Endothelial cell of umbilical vein (primary cell): ENCODE measurements at regions not wholly inside any gene's neighbourhood (a gene's known extent, or its start where the extent isn't known, plus 50 kb on each side); places are given as distances from the start of the nearest gene placed in this dataset.

ENCODE experiments used
- BruUV-seq: library from RNA; stranded (reverse); fragments of 400-500 nt; replicated peaks from 2 replicates; lab custom pipeline; 2021; lab: Mats Ljungman, UMichigan
- CTCF ChIA-PET: fragments of 300-600, 350-600 bp; sonication (Branson Sonifier 250); formaldehyde crosslinking; loops from one replicate; lab custom pipeline; 2021; ENCODE audit warnings: antibody characterized with exemption, inconsistent platforms; lab: Charles Lee
- POLR2A ChIA-PET: fragments of 300-600, 350-600 bp; sonication (Branson Sonifier 250); formaldehyde crosslinking; loops from one replicate; lab custom pipeline; 2021; ENCODE audit warnings: antibody characterized with exemption, inconsistent platforms; lab: Charles Lee
- DNase-seq: peaks from one replicate; pipeline ENCODE4 v3.0.0-alpha.2; 2011; ENCODE audit warnings: low read depth, low spot score
- FAIRE-seq: peaks from 2 replicates; lab custom pipeline; 2011; peaks lifted over from hg19 to GRCh38; lab: Jason Lieb, UNC
- H2AFZ ChIP-seq: 2 replicates; pipeline ENCODE4 v1.6.0; 2012; ENCODE audit warnings: low read depth, low read length, control low read depth, inconsistent platforms
- H3K27ac ChIP-seq: 2 replicates; pipeline ENCODE4 v1.5.1; 2011; ENCODE audit warnings: low read depth, mild to moderate bottlenecking, control low read depth, low read length, moderate library complexity; ENCODE audit not compliant: insufficient read depth
- H3K27me3 ChIP-seq, 2 experiments: 2 replicates each; pipeline versions ENCODE4 v1.6.0 to v1.6.1; 2011; ENCODE audit warnings: low read length in 2 of 2, mixed read lengths in 1 of 2; ENCODE audit not compliant: control insufficient read depth in 2 of 2, insufficient read depth in 2 of 2
- H3K36me3 ChIP-seq, 2 experiments: 2 replicates in 1 of 2; 3 replicates in 1 of 2; pipeline ENCODE4 v1.5.1; 2011; ENCODE audit warnings: low read length in 2 of 2, mild to moderate bottlenecking in 1 of 2, moderate library complexity in 1 of 2; ENCODE audit not compliant: control insufficient read depth in 2 of 2, insufficient read depth in 2 of 2; ENCODE audit errors: extremely low read depth in 1 of 2
- H3K4me1 ChIP-seq: 3 replicates; pipeline ENCODE4 v1.5.1; 2011; ENCODE audit warnings: mild to moderate bottlenecking, low read length; ENCODE audit not compliant: control insufficient read depth, insufficient read depth; ENCODE audit errors: extremely low read depth
- H3K4me2 ChIP-seq: 2 replicates; pipeline ENCODE4 v1.6.1; 2011; ENCODE audit warnings: low read length, control low read depth, mixed read lengths; ENCODE audit not compliant: insufficient read depth
- H3K4me3 ChIP-seq, 3 experiments: fragments of 200-600 bp in 1 of 3; sonication (generic), shearing (Covaris generic) in 1 of 3; replicated peaks in 1 of 3; 2 replicates each; pipeline ENCODE4 v1.5.1; 2011 to 2016; ENCODE audit warnings: control low read depth in 3 of 3, low read length in 3 of 3, mild to moderate bottlenecking in 2 of 3, inconsistent platforms in 1 of 3, low read depth in 1 of 3, moderate library complexity in 1 of 3; ENCODE audit not compliant: insufficient read depth in 1 of 3
- H3K79me2 ChIP-seq: 2 replicates; pipeline ENCODE4 v1.6.0; 2012; ENCODE audit warnings: low read length, inconsistent platforms; ENCODE audit not compliant: control insufficient read depth, insufficient read depth
- H3K9ac ChIP-seq: replicated peaks from 2 replicates; pipeline ENCODE3; 2011; ENCODE audit warnings: low read length, control low read depth; ENCODE audit not compliant: insufficient read depth; ENCODE audit errors: extremely low read depth
- H3K9me1 ChIP-seq: replicated peaks from 3 replicates; pipeline ENCODE4 v1.6.0; 2011; ENCODE audit warnings: mild to moderate bottlenecking, low read length; ENCODE audit not compliant: control insufficient read depth, insufficient read depth; ENCODE audit errors: extremely low read depth
- H3K9me3 ChIP-seq: replicated peaks from 2 replicates; pipeline ENCODE4 v1.5.1; 2012; ENCODE audit warnings: low read length, inconsistent platforms; ENCODE audit not compliant: control insufficient read depth, insufficient read depth
- H4K20me1 ChIP-seq: replicated peaks from 2 replicates; pipeline ENCODE3; 2011; ENCODE audit warnings: mild to moderate bottlenecking, low read length; ENCODE audit not compliant: control insufficient read depth, insufficient read depth; ENCODE audit errors: extremely low read depth
- CTCF ChIP-seq, 2 donors: IDR thresholded peaks; 1 replicate in 1 of 2; 2 replicates in 1 of 2; pipeline ENCODE4 v1.5.1; 2011; ENCODE audit warnings: low read length in 2 of 2, mild to moderate bottlenecking in 2 of 2, moderate library complexity in 2 of 2, control low read depth in 1 of 2, inconsistent platforms in 1 of 2, low read depth in 1 of 2; ENCODE audit not compliant: insufficient read depth in 1 of 2; ENCODE audit errors: extremely low read depth in 1 of 2
- EZH2 ChIP-seq: IDR thresholded peaks from 2 replicates; pipeline ENCODE4 v1.6.1; 2012; ENCODE audit warnings: borderline replicate concordance, low read depth, mild to moderate bottlenecking, moderate library complexity, low read length, inconsistent platforms; ENCODE audit not compliant: severe bottlenecking
- FOS ChIP-seq: IDR thresholded peaks from 2 replicates; pipeline ENCODE4 v1.6.1; 2011; ENCODE audit warnings: mild to moderate bottlenecking, low read length, moderate library complexity, borderline replicate concordance; ENCODE audit not compliant: insufficient read depth
- GATA2 ChIP-seq: IDR thresholded peaks from 2 replicates; pipeline ENCODE4 v1.7.0; 2011; ENCODE audit warnings: low read depth, mild to moderate bottlenecking, moderate library complexity, mixed read lengths, low read length; ENCODE audit not compliant: insufficient read length, insufficient read depth
- JUN ChIP-seq: IDR thresholded peaks from 2 replicates; pipeline ENCODE4 v1.6.1; 2011; ENCODE audit warnings: borderline replicate concordance, low read depth; ENCODE audit not compliant: insufficient read length, insufficient read depth
- MYC ChIP-seq: IDR thresholded peaks from one replicate; pipeline ENCODE4 v1.6.1; 2011; ENCODE audit warnings: mild to moderate bottlenecking, low read depth, low read length
- POLR2A ChIP-seq: IDR thresholded peaks from 2 replicates; pipeline ENCODE4 v1.6.1; 2012; ENCODE audit warnings: low read depth, mild to moderate bottlenecking, control low read depth, low read length
- POLR2AphosphoS5 ChIP-seq: IDR thresholded peaks from 2 replicates; pipeline ENCODE4 v1.6.1; 2012; ENCODE audit warnings: low read depth, mild to moderate bottlenecking, control low read depth, low read length, moderate library complexity; ENCODE audit not compliant: insufficient read depth
- dilution Hi-C: fragments of 300-500 bp; cut with MboI; formaldehyde crosslinking; loops from one replicate; pipeline ENCODE4 v1.15.0; 2019; ENCODE audit warnings: low sequenced_read_pairs; ENCODE audit not compliant: extremely low pct_ligation_motif_present
- intact Hi-C: fragments of 100-400 bp; cut with micrococcal nuclease; formaldehyde crosslinking; loops from one replicate; pipeline ENCODE4 v1.10.0; 2022
- TF ChIP-seq, protein P1 (sequence below): IDR thresholded peaks from 2 replicates; pipeline ENCODE4 v1.6.1; 2011; ENCODE audit not compliant: insufficient read depth, insufficient read length

DNA sequence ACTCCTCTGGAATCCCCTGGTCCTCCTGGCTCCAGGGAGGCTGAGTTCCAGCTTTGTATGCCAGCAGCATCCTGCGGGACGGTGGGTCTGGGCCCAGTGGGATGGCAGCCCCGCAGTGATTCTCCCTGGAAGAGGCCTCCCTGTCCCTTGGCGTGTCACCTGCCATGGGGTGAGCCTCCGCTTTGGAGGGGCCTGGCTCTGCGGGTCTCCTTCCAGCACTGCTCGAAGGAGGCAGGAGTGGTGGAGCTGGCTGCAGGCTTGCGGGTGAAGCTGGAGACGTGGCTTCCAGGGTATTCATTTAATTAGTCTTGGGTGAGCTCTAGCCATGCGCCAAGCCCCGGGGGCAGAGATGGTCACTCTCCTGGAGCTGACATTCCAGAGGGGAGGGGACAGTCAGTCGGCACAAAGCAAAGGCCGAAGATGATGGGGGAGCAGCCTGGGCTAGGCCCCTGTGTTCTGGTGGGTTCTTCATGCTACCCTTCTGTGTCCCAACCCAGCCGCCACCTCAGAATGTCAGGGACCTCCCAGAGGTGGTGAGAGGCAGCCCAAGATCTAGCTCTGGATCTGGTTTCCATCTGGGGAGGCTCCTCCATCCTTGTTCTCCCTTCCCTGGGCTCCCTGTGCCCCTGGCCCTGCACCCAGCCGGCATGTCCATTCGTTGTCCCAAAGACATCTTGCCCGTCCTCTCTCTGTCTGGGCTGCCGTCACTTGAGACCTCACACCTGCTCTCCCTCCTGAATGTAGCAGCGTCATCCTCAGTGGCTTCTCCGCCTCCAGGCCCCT is 1332.5 kb downstream of the BRD1 start:
- Histone ChIP-seq H3K79me2 (no peaks in the 10 kb centered on the region), H2AFZ (no peak overlapping the region), H3K4me2 (no peak overlapping the region), H3K4me1 (no peaks in the 10 kb centered on the region), H3K4me3 (no peak overlapping the region), H3K36me3 (no peaks in the 10 kb centered on the region), H3K27ac (no peak overlapping the region), H3K9me3 (no peaks in the 10 kb centered on the region), H3K27me3 (peaks cover 14 to 15% of the 10 kb centered on the region in 2 experiments), H3K9ac (no peak overlapping the region), H3K9me1 (no peaks in the 10 kb centered on the region), H4K20me1 (no peaks in the 10 kb centered on the region)
- BruUV-seq = no TSS peak
- TF ChIP-seq POLR2A = no peak
- TF ChIP-seq POLR2AphosphoS5 = no peak
- TF ChIP-seq CTCF (IDR thresholded peaks at IDR 0.05; ENCODE audit: extremely low read depth in 1 of 2, insufficient read depth in 1 of 2, low read depth in 1 of 2, low read length in 2 of 2) = no peak
- no peak for TF ChIP-seq EZH2
- TF ChIP-seq GATA2 = no peak
- no peak for TF ChIP-seq MYC
- TF ChIP-seq JUN = no peak
- TF ChIP-seq, protein P1, sequence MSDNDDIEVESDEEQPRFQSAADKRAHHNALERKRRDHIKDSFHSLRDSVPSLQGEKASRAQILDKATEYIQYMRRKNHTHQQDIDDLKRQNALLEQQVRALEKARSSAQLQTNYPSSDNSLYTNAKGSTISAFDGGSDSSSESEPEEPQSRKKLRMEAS = no peak
- TF ChIP-seq FOS = no peak
- dilution Hi-C loops = no loop called here
- FAIRE-seq (no peak), DNase-seq (no peak)
- CTCF ChIA-PET = no interaction called here
- POLR2A ChIA-PET = no interaction called here
- intact Hi-C loops = no loop called here
